A549 (cell line): ENCODE measurements at regions not wholly inside any gene's neighbourhood (a gene's known extent, or its start where the extent isn't known, plus 50 kb on each side); places are given as distances from the start of the nearest gene placed in this dataset.

Experiments used
- ATAC-seq, 2 experiments: fragments of 200-7000 bp in 1 of 2; fragments of >200 bp in 1 of 2; cut with Nextera tagmentation in 1 of 2; cut with Tn5 transposase in 1 of 2; 3 replicates each; pipeline versions ENCODE4 v1.8.0 to v1.9.1; 2018 to 2020; ENCODE audit warnings: mild to moderate bottlenecking in 1 of 2, moderate library complexity in 1 of 2
- CTCF ChIA-PET: fragments of 300-600 bp; sonication (Branson Sonifier 250); formaldehyde crosslinking; extraction: SDS; loops from one replicate; lab custom pipeline; 2021; ENCODE audit warnings: antibody characterized with exemption, inconsistent platforms; lab: Yijun Ruan, JAX
- POLR2A ChIA-PET: fragments of 350-600 bp; formaldehyde crosslinking; extraction: SDS; loops from one replicate; lab custom pipeline; 2021; ENCODE audit warnings: antibody characterized with exemption, inconsistent platforms; lab: Yijun Ruan, JAX
- DNase-seq, 2 experiments: peaks; one replicate each; pipeline versions ENCODE4 v3.0.0 to v3.0.0-alpha.2; 2011 to 2016; ENCODE audit warnings: low read depth in 1 of 2, low spot score in 1 of 2
- FAIRE-seq: peaks from 2 replicates; lab custom pipeline; 2011; peaks lifted over from hg19 to GRCh38; lab: Jason Lieb, UNC
- H3K27ac ChIP-seq, 2 experiments: fragments of >200 bp; sonication (Bioruptor Twin); formaldehyde crosslinking; 3 replicates each; pipeline ENCODE4 v1.5.1; 2016 to 2017
- H3K4me1 ChIP-seq: fragments of >200 bp; sonication (Bioruptor Twin); formaldehyde crosslinking; 3 replicates; pipeline ENCODE4 v1.6.1; 2016
- H3K4me2 ChIP-seq: fragments of >200 bp; sonication (Bioruptor Twin); formaldehyde crosslinking; 3 replicates; pipeline ENCODE4 v1.6.1; 2016
- H3K4me3 ChIP-seq: fragments of >200 bp; sonication (Bioruptor Twin); formaldehyde crosslinking; 3 replicates; pipeline ENCODE4 v1.5.1; 2016
- H3K9me3 ChIP-seq: fragments of >200 bp; sonication (Bioruptor Twin); formaldehyde crosslinking; 3 replicates; pipeline ENCODE4 v1.6.1; 2016
- CEBPB ChIP-seq, 2 experiments: fragments of >200 bp in 1 of 2; sonication (Bioruptor Twin) in 1 of 2; formaldehyde crosslinking in 1 of 2; IDR thresholded peaks; 2 replicates each; pipeline ENCODE4 v1.6.1; 2012 to 2016
- E2F6 ChIP-seq: IDR thresholded peaks from 2 replicates; pipeline ENCODE4 v1.6.1; 2012; ENCODE audit warnings: low read depth, borderline replicate concordance
- FOSB ChIP-seq: fragments of 250-450 bp; sonication (Bioruptor Pico); IDR thresholded peaks from 2 replicates; pipeline ENCODE4 v1.5.0; 2020; ENCODE audit warnings: mild to moderate bottlenecking, moderate library complexity
- GATA3 ChIP-seq: IDR thresholded peaks from 2 replicates; pipeline ENCODE4 v1.6.1; 2012; ENCODE audit warnings: borderline replicate concordance
- HES2 ChIP-seq: fragments of >200 bp; sonication (Bioruptor Twin); formaldehyde crosslinking; IDR thresholded peaks from 2 replicates; pipeline ENCODE4 v1.6.1; 2016
- HOXA7 ChIP-seq: fragments of 250-450 bp; sonication (Bioruptor Pico); IDR thresholded peaks from 2 replicates; pipeline ENCODE4 v1.5.0; 2020; ENCODE audit warnings: mild to moderate bottlenecking, moderate library complexity
- HOXB5 ChIP-seq: fragments of 250-450 bp; sonication (Bioruptor Pico); IDR thresholded peaks from 2 replicates; pipeline ENCODE4 v1.5.0; 2020; ENCODE audit warnings: mild to moderate bottlenecking, moderate library complexity
- JUN ChIP-seq, 2 experiments: fragments of >200 bp; sonication (Bioruptor Twin); formaldehyde crosslinking; IDR thresholded peaks; 2 replicates in 1 of 2; 3 replicates in 1 of 2; pipeline ENCODE4 v1.6.1; 2016 to 2017
- KDM5A ChIP-seq: fragments of 200-600 bp; sonication (generic); IDR thresholded peaks from 2 replicates; pipeline ENCODE4 v1.6.1; 2016; ENCODE audit warnings: antibody characterized with exemption, mild to moderate bottlenecking
- MAX ChIP-seq: IDR thresholded peaks from 2 replicates; pipeline ENCODE4 v1.6.1; 2012
- MYC ChIP-seq: IDR thresholded peaks from 2 replicates; pipeline ENCODE4 v1.6.1; 2012; ENCODE audit warnings: mild to moderate bottlenecking, inconsistent platforms, low read length, improper control_type of control experiment, borderline replicate concordance
- NPAS2 ChIP-seq: fragments of 250-450 bp; sonication (Bioruptor Pico); IDR thresholded peaks from 2 replicates; pipeline ENCODE4 v1.8.0; 2022; ENCODE audit warnings: mild to moderate bottlenecking, moderate library complexity, borderline replicate concordance
- PBX3 ChIP-seq: IDR thresholded peaks from 2 replicates; pipeline ENCODE4 v1.6.1; 2012
- POLR2A ChIP-seq: IDR thresholded peaks from 2 replicates; pipeline ENCODE4 v1.6.1; 2012; ENCODE audit warnings: mild to moderate bottlenecking, low read length
- RAD21 ChIP-seq, 2 experiments: fragments of >200 bp in 1 of 2; sonication (Bioruptor Twin) in 1 of 2; formaldehyde crosslinking in 1 of 2; IDR thresholded peaks in 1 of 2; conservative IDR thresholded peaks in 1 of 2; 2 replicates in 1 of 2; 3 replicates in 1 of 2; pipeline ENCODE4 v1.6.1; 2012 to 2018; ENCODE audit warnings: inconsistent platforms in 1 of 2
- RFX5 ChIP-seq: fragments of 450-650 bp; IDR thresholded peaks from 2 replicates; pipeline ENCODE4 v1.7.1; 2014; ENCODE audit warnings: antibody characterized with exemption, mild to moderate bottlenecking, moderate library complexity
- RNF2 ChIP-seq: fragments of 200-600 bp; sonication (generic); IDR thresholded peaks from 2 replicates; pipeline ENCODE4 v1.6.1; 2016; ENCODE audit warnings: low read depth, mild to moderate bottlenecking, antibody characterized with exemption, moderate library complexity, borderline replicate concordance
- TP53 ChIP-seq: fragments of 250-450 bp; sonication (Bioruptor Pico); IDR thresholded peaks from 2 replicates; pipeline ENCODE4 v1.5.0; 2021; ENCODE audit warnings: mild to moderate bottlenecking, moderate library complexity
- WGBS: methylation state at CpG from one replicate; pipeline ENCODE4 v1.1.6; 2017; ENCODE audit errors: missing lambda C conversion rate; 5-methylcytosine and 5-hydroxymethylcytosine counted together
- TF ChIP-seq, protein P1 (sequence below): fragments of 250-450 bp; sonication (Bioruptor Pico); IDR thresholded peaks from 2 replicates; pipeline ENCODE4 v1.5.0; 2021; ENCODE audit warnings: mild to moderate bottlenecking, moderate library complexity, borderline replicate concordance
- TF ChIP-seq, protein P2 (sequence below): fragments of 200-600 bp; sonication (generic); IDR thresholded peaks from 2 replicates; pipeline ENCODE4 v1.6.1; 2016; ENCODE audit warnings: antibody characterized with exemption, mild to moderate bottlenecking, moderate library complexity
- TF ChIP-seq, protein P3 (sequence below): fragments of 450-650 bp; IDR thresholded peaks from 2 replicates; pipeline ENCODE4 v1.6.1; 2014; ENCODE audit warnings: antibody characterized with exemption

GRCh38 chr2:516944-517343, 160.3 kb downstream of the TMEM18 start:
- CTCF ChIA-PET = no interaction called here
- Histone ChIP-seq H3K4me1 (no peaks in the 10 kb centered on the region), H3K4me3 (no peak overlapping the region), H3K27ac (no peak overlapping the region), H3K9me3 (no peaks in the 10 kb centered on the region), H3K4me2 (no peak overlapping the region)
- no peak for DNase-seq
- 38% methylated on average over 5 of the region's 5 CpGs for WGBS
- FAIRE-seq = no peak
- no peak for TF ChIP-seq KDM5A
- TF ChIP-seq RNF2 = no peak
- POLR2A ChIA-PET = no interaction called here
- no peak for ATAC-seq

GRCh38 chr2:516131-516530, 161.1 kb downstream of the TMEM18 start:
- H3K4me1 ChIP-seq = no peaks in the 10 kb centered on the region
- H3K27ac ChIP-seq = no peak overlapping the region
- WGBS = 18% methylated on average over 7 of the region's 7 CpGs
- no peak for FAIRE-seq
- no peaks in the 10 kb centered on the region for H3K9me3 ChIP-seq
- H3K4me2 ChIP-seq = no peak overlapping the region
- ChIA-PET CTCF (no interaction called here), POLR2A (no interaction called here)
- no peak for DNase-seq
- no peak for ATAC-seq
- TF ChIP-seq E2F6 (no peak), GATA3 (no peak), RFX5 (no peak), PBX3 (no peak), JUN (IDR thresholded peaks at IDR 0.05) (no peak), NPAS2 (no peak), HES2 (no peak), RAD21 (conservative IDR thresholded peaks at IDR 0.05 in 1 of 2, IDR thresholded peaks at IDR 0.05 in 1 of 2) (no peak), HOXA7 (CRISPR knock-in tag) (no peak), MYC (no peak)
- TF ChIP-seq, protein P1, sequence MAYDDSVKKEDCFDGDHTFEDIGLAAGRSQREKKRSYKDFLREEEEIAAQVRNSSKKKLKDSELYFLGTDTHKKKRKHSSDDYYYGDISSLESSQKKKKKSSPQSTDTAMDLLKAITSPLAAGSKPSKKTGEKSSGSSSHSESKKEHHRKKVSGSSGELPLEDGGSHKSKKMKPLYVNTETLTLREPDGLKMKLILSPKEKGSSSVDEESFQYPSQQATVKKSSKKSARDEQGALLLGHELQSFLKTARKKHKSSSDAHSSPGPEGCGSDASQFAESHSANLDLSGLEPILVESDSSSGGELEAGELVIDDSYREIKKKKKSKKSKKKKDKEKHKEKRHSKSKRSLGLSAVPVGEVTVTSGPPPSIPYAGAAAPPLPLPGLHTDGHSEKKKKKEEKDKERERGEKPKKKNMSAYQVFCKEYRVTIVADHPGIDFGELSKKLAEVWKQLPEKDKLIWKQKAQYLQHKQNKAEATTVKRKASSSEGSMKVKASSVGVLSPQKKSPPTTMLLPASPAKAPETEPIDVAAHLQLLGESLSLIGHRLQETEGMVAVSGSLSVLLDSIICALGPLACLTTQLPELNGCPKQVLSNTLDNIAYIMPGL = no peak
- H3K4me3 ChIP-seq = no peak overlapping the region

- no peaks in the 10 kb centered on the region for H3K4me1 ChIP-seq
- no peak for FAIRE-seq
- no peak for ATAC-seq
- POLR2A ChIA-PET = no interaction called here
- TF ChIP-seq, protein P2, sequence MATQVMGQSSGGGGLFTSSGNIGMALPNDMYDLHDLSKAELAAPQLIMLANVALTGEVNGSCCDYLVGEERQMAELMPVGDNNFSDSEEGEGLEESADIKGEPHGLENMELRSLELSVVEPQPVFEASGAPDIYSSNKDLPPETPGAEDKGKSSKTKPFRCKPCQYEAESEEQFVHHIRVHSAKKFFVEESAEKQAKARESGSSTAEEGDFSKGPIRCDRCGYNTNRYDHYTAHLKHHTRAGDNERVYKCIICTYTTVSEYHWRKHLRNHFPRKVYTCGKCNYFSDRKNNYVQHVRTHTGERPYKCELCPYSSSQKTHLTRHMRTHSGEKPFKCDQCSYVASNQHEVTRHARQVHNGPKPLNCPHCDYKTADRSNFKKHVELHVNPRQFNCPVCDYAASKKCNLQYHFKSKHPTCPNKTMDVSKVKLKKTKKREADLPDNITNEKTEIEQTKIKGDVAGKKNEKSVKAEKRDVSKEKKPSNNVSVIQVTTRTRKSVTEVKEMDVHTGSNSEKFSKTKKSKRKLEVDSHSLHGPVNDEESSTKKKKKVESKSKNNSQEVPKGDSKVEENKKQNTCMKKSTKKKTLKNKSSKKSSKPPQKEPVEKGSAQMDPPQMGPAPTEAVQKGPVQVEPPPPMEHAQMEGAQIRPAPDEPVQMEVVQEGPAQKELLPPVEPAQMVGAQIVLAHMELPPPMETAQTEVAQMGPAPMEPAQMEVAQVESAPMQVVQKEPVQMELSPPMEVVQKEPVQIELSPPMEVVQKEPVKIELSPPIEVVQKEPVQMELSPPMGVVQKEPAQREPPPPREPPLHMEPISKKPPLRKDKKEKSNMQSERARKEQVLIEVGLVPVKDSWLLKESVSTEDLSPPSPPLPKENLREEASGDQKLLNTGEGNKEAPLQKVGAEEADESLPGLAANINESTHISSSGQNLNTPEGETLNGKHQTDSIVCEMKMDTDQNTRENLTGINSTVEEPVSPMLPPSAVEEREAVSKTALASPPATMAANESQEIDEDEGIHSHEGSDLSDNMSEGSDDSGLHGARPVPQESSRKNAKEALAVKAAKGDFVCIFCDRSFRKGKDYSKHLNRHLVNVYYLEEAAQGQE = no peak
- TF ChIP-seq HOXB5 (CRISPR knock-in tag) (no peak), HES2 (no peak), MAX (no peak), TP53 (CRISPR knock-in tag) (no peak), FOSB (no peak), CEBPB (IDR thresholded peaks at IDR 0.05) (no peak), POLR2A (no peak)
- TF ChIP-seq, protein P3, sequence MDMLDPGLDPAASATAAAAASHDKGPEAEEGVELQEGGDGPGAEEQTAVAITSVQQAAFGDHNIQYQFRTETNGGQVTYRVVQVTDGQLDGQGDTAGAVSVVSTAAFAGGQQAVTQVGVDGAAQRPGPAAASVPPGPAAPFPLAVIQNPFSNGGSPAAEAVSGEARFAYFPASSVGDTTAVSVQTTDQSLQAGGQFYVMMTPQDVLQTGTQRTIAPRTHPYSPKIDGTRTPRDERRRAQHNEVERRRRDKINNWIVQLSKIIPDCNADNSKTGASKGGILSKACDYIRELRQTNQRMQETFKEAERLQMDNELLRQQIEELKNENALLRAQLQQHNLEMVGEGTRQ = no peak
- CTCF ChIA-PET = no interaction called here
- DNase-seq = no peak
- H3K9me3 ChIP-seq = no peaks in the 10 kb centered on the region
- H3K27ac ChIP-seq = no peak overlapping the region
- WGBS = 27% methylated on average over 3 of the region's 3 CpGs
- H3K4me2 ChIP-seq = no peak overlapping the region
- no peak overlapping the region for H3K4me3 ChIP-seq
These were observed 161.6 kb downstream of the TMEM18 start for GRCh38 chr2:515441-516127.
